OCI-LY1 (cell line): ENCODE measurements at regions not wholly inside any gene's neighbourhood (a gene's known extent, or its start where the extent isn't known, plus 50 kb on each side); places are given as distances from the start of the nearest gene placed in this dataset.

Source experiments
- H2AFZ ChIP-seq: fragments of 200-600 bp; sonication (generic), shearing (Covaris generic); 2 replicates; pipeline ENCODE4 v1.6.0; 2014; ENCODE audit warnings: antibody characterized with exemption, mild to moderate bottlenecking, low read length
- H3F3A ChIP-seq: fragments of 200-600 bp; sonication (generic), shearing (Covaris generic); 2 replicates; pipeline ENCODE4 v1.6.0; 2014; ENCODE audit warnings: mild to moderate bottlenecking, antibody characterized with exemption, low read length, moderate library complexity; ENCODE audit not compliant: insufficient read depth
- H3K27ac ChIP-seq: fragments of 200-600 bp; sonication (generic); 2 replicates; pipeline ENCODE4 v1.5.1; 2014; ENCODE audit warnings: low read length, mixed run types, mild to moderate bottlenecking, low read depth; ENCODE audit not compliant: poor library complexity, severe bottlenecking
- H3K27me3 ChIP-seq: fragments of 200-600 bp; sonication (generic); 2 replicates; pipeline ENCODE4 v1.6.0; 2014; ENCODE audit warnings: antibody characterized with exemption, mild to moderate bottlenecking, low read length, moderate library complexity; ENCODE audit not compliant: insufficient read depth
- H3K36me3 ChIP-seq: fragments of 200-600 bp; sonication (generic); 2 replicates; pipeline ENCODE4 v1.6.1; 2014; ENCODE audit warnings: mild to moderate bottlenecking, antibody characterized with exemption, low read length, moderate library complexity, mixed read lengths; ENCODE audit not compliant: insufficient read depth
- H3K4me1 ChIP-seq: fragments of 200-600 bp; sonication (generic); 2 replicates; pipeline ENCODE4 v1.5.1; 2014; ENCODE audit warnings: mild to moderate bottlenecking, low read length, moderate library complexity; ENCODE audit not compliant: insufficient read depth, severe bottlenecking
- H3K4me2 ChIP-seq: fragments of 200-600 bp; sonication (generic), shearing (Covaris generic); 2 replicates; pipeline ENCODE4 v1.6.1; 2014; ENCODE audit warnings: low read length
- H3K4me3 ChIP-seq: fragments of 200-600 bp; sonication (generic); 2 replicates; pipeline ENCODE4 v1.5.1; 2014; ENCODE audit warnings: low read length, low read depth, mild to moderate bottlenecking, mixed read lengths; ENCODE audit not compliant: poor library complexity, severe bottlenecking
- H3K79me2 ChIP-seq: fragments of 200-600 bp; shearing (Covaris generic); 2 replicates; pipeline ENCODE4 v1.6.1; 2016; ENCODE audit warnings: mixed run types, low read length, mixed read lengths; ENCODE audit not compliant: insufficient read depth
- H3K9ac ChIP-seq: fragments of 200-600 bp; sonication (generic), shearing (Covaris generic); 2 replicates; pipeline ENCODE4 v1.6.1; 2014; ENCODE audit warnings: mild to moderate bottlenecking, low read length, mixed read lengths
- H3K9me2 ChIP-seq: fragments of 200-600 bp; sonication (generic), shearing (Covaris generic); 2 replicates; pipeline ENCODE4 v1.6.1; 2014; ENCODE audit warnings: low read depth, mild to moderate bottlenecking, low read length, mixed read lengths
- H3K9me3 ChIP-seq: fragments of 200-600 bp; shearing (Covaris generic); 2 replicates; pipeline ENCODE4 v1.6.1; 2014; ENCODE audit warnings: low read length, mixed read lengths
- H4K20me1 ChIP-seq: fragments of 200-600 bp; sonication (generic), shearing (Covaris generic); 2 replicates; pipeline ENCODE4 v1.6.0; 2016; ENCODE audit warnings: mild to moderate bottlenecking, low read length; ENCODE audit not compliant: insufficient read depth
- EZH2 ChIP-seq: fragments of 200-600 bp; sonication (generic), shearing (Covaris generic); IDR thresholded peaks from 2 replicates; pipeline ENCODE4 v1.8.0; 2017; ENCODE audit warnings: borderline replicate concordance, mixed run types, mild to moderate bottlenecking, antibody characterized with exemption, low read length, moderate library complexity, mixed read lengths
- TF ChIP-seq, protein P1 (sequence below): fragments of 200-600 bp; sonication (generic), shearing (Covaris generic); IDR thresholded peaks from 2 replicates; pipeline ENCODE4 v1.5.1; 2017; ENCODE audit warnings: mild to moderate bottlenecking, antibody characterized with exemption, low read length, moderate library complexity, mixed read lengths

- Histone ChIP-seq H3K79me2 (no peaks in the 10 kb centered on the region), H3K27me3 (no peaks in the 10 kb centered on the region), H3K9ac (no peak overlapping the region), H4K20me1 (no peaks in the 10 kb centered on the region), H3K27ac (no peak overlapping the region), H3K9me2 (no peaks in the 10 kb centered on the region), H3K36me3 (no peaks in the 10 kb centered on the region), H3K4me2 (no peak overlapping the region), H3F3A (no peaks in the 10 kb centered on the region), H3K4me3 (no peak overlapping the region), H2AFZ (no peak overlapping the region), H3K4me1 (no peaks in the 10 kb centered on the region), H3K9me3 (no peaks in the 10 kb centered on the region)
- TF ChIP-seq EZH2: no peak
- TF ChIP-seq, protein P1, sequence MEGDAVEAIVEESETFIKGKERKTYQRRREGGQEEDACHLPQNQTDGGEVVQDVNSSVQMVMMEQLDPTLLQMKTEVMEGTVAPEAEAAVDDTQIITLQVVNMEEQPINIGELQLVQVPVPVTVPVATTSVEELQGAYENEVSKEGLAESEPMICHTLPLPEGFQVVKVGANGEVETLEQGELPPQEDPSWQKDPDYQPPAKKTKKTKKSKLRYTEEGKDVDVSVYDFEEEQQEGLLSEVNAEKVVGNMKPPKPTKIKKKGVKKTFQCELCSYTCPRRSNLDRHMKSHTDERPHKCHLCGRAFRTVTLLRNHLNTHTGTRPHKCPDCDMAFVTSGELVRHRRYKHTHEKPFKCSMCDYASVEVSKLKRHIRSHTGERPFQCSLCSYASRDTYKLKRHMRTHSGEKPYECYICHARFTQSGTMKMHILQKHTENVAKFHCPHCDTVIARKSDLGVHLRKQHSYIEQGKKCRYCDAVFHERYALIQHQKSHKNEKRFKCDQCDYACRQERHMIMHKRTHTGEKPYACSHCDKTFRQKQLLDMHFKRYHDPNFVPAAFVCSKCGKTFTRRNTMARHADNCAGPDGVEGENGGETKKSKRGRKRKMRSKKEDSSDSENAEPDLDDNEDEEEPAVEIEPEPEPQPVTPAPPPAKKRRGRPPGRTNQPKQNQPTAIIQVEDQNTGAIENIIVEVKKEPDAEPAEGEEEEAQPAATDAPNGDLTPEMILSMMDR: no peak
Observed at GRCh38 chr4:110260299-110260698, 61.9 kb upstream of the ELOVL6 start.

DNA sequence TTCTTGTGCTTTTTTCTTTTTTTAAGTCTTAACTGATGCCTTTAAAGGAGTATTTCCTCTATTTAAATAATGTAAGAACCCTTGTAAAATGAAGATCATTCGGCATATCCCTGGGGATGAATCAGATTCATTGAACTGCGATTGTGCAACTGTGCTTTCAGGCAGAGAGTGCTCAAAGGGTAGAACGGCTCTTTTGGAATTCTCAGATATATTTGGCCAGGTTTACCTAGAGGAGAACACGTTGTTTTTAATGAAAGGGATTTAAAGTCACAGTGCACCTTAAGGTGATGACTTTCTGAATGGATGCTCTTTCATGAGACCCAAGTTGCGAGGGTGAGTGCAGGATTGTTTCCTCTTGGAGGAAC, 51.6 kb upstream of the ELOVL6 start:
- Histone ChIP-seq H3F3A (no peaks in the 10 kb centered on the region), H3K36me3 (no peaks in the 10 kb centered on the region), H3K4me1 (no peaks in the 10 kb centered on the region), H3K79me2 (no peaks in the 10 kb centered on the region), H3K27me3 (no peaks in the 10 kb centered on the region), H3K9me2 (no peaks in the 10 kb centered on the region), H4K20me1 (no peaks in the 10 kb centered on the region), H3K9me3 (no peaks in the 10 kb centered on the region), H2AFZ (no peak overlapping the region), H3K4me2 (no peak overlapping the region), H3K9ac (no peak overlapping the region), H3K4me3 (no peak overlapping the region), H3K27ac (no peak overlapping the region)
- no peak for TF ChIP-seq EZH2
- TF ChIP-seq, protein P1: no peak

- Histone ChIP-seq H3K4me1 (no peaks in the 10 kb centered on the region), H4K20me1 (no peaks in the 10 kb centered on the region), H3K4me2 (no peak overlapping the region), H3F3A (no peaks in the 10 kb centered on the region), H3K9me3 (no peaks in the 10 kb centered on the region), H3K4me3 (no peak overlapping the region), H3K27me3 (no peaks in the 10 kb centered on the region), H2AFZ (no peak overlapping the region), H3K36me3 (no peaks in the 10 kb centered on the region), H3K79me2 (no peaks in the 10 kb centered on the region), H3K9me2 (no peaks in the 10 kb centered on the region), H3K27ac (no peak overlapping the region), H3K9ac (no peak overlapping the region)
- TF ChIP-seq, protein P1: no peak
- TF ChIP-seq EZH2: no peak
Observed at GRCh38 chr4:110248831-110249253, 50.4 kb upstream of the ELOVL6 start.
